ENCODE measurements at regions not wholly inside any gene's neighbourhood (a gene's known extent, or its start where the extent isn't known, plus 50 kb on each side); places are given as distances from the start of the nearest gene placed in this dataset.

- Histone ChIP-seq H3K4me3 (ENCODE audit: low read depth, low read length) (no peak overlapping the region), H3K27ac (ENCODE audit: extremely low read depth, low read depth, low read length) (no peak overlapping the region), H3K9me3 (ENCODE audit: control insufficient read depth, insufficient read depth, low read depth, low read length) (no peaks in the 10 kb centered on the region), H3K36me3 (ENCODE audit: control insufficient read depth in 2 of 2, insufficient read depth in 1 of 2, low read length in 2 of 2) (no peaks in the 10 kb centered on the region), H3K4me1 (ENCODE audit: control insufficient read depth, insufficient read depth, low read length) (no peaks in the 10 kb centered on the region)
- POLR2A ChIA-PET, result no interaction called here
- TF ChIP-seq PRDM4 (tag by site-specific recombination; IDR thresholded peaks at IDR 0.05), result no peak
- CTCF ChIA-PET, result no interaction called here
Observed at GRCh38 chr2:193276560-193276959, 1081.8 kb upstream of the TMEFF2 start.

DNA sequence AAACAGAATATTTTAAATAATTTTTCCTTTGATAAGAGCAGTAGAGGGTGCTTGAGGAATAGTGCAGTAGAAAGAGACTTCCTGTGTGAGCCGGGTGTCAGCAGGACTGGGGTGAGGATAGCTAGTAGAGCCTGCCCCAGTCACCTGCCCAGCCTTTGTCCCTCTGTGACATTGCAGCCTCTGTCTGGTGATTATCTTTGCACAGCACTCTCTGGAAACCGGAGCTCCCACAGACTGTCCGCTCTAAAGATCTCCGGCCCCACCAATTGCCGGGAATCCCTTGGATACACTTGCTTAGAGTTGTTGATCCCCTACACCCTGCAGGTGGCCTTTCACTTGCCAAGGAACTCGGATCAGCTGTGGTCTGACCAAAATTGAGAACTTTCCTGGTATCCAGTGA lies 1081.3 kb upstream of the TMEFF2 start:
- ChIA-PET CTCF (no interaction called here), POLR2A (no interaction called here)
- Histone ChIP-seq H3K9me3 (ENCODE audit: control insufficient read depth, insufficient read depth, low read depth, low read length) (no peaks in the 10 kb centered on the region), H3K27ac (ENCODE audit: extremely low read depth, low read depth, low read length) (no peak overlapping the region), H3K36me3 (ENCODE audit: control insufficient read depth in 2 of 2, insufficient read depth in 1 of 2, low read length in 2 of 2) (no peaks in the 10 kb centered on the region), H3K4me1 (ENCODE audit: control insufficient read depth, insufficient read depth, low read length) (no peaks in the 10 kb centered on the region), H3K4me3 (ENCODE audit: low read depth, low read length) (no peak overlapping the region)
- no peak for TF ChIP-seq ZNF792 (tag by site-specific recombination; IDR thresholded peaks at IDR 0.05)
- TF ChIP-seq SALL2 (tag by site-specific recombination; IDR thresholded peaks at IDR 0.05; ENCODE audit: borderline replicate concordance), result no peak
- TF ChIP-seq ZBTB1 (tag by site-specific recombination; IDR thresholded peaks at IDR 0.05), result no peak
- TF ChIP-seq GLIS1 (tag by site-specific recombination; IDR thresholded peaks at IDR 0.05), result no peak
- TF ChIP-seq ZNF670 (tag by site-specific recombination; IDR thresholded peaks at IDR 0.05; ENCODE audit: low read depth), result no peak
- no peak for TF ChIP-seq ZNF292 (tag by site-specific recombination; IDR thresholded peaks at IDR 0.05; ENCODE audit: borderline replicate concordance, low read depth)
- no peak for TF ChIP-seq ZNF830 (tag by site-specific recombination; IDR thresholded peaks at IDR 0.05; ENCODE audit: low read depth)
- TF ChIP-seq ZNF138 (tag by site-specific recombination; IDR thresholded peaks at IDR 0.05; ENCODE audit: borderline replicate concordance), result no peak

DNA sequence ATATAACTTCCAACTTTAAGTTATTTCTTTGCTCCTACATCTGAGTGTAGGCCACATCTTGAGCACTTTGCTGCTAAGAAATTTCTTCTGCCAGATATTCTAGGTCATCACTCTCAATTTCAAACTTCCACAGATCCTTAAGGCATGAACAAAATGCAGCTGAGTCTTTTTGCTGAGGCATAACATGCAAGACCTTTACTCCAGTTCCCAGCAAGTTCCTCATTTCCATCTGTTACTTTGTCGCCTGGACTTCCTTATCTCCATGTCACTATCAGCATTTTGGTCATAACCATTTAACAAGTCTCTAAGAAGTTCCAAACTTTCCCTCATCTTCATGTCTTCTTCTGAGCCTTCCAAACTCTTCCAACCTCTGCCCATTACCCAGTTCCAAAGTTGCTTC lies 1077.3 kb upstream of the TMEFF2 start:
- no peaks in the 10 kb centered on the region for H3K4me1 ChIP-seq (ENCODE audit: control insufficient read depth, insufficient read depth, low read length)
- ChIA-PET POLR2A (no interaction called here), CTCF (no interaction called here)
- TF ChIP-seq KLF1 (tag by site-specific recombination; IDR thresholded peaks at IDR 0.05) (no peak), ZNF132 (tag by site-specific recombination; IDR thresholded peaks at IDR 0.05; ENCODE audit: borderline replicate concordance) (no peak), TSHZ1 (tag by site-specific recombination; IDR thresholded peaks at IDR 0.05; ENCODE audit: borderline replicate concordance) (no peak), SP7 (tag by site-specific recombination; IDR thresholded peaks at IDR 0.05) (no peak), ZNF571 (tag by site-specific recombination; IDR thresholded peaks at IDR 0.05) (no peak), ZNF585B (tag by site-specific recombination; IDR thresholded peaks at IDR 0.05) (no peak), ZNF677 (tag by site-specific recombination; IDR thresholded peaks at IDR 0.05) (no peak), ZNF169 (tag by site-specific recombination; IDR thresholded peaks at IDR 0.05) (no peak), ZNF792 (tag by site-specific recombination; IDR thresholded peaks at IDR 0.05) (no peak), PRDM6 (tag by site-specific recombination; IDR thresholded peaks at IDR 0.05) (no peak)
- TF ChIP-seq, protein P1, sequence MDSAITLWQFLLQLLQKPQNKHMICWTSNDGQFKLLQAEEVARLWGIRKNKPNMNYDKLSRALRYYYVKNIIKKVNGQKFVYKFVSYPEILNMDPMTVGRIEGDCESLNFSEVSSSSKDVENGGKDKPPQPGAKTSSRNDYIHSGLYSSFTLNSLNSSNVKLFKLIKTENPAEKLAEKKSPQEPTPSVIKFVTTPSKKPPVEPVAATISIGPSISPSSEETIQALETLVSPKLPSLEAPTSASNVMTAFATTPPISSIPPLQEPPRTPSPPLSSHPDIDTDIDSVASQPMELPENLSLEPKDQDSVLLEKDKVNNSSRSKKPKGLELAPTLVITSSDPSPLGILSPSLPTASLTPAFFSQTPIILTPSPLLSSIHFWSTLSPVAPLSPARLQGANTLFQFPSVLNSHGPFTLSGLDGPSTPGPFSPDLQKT (IDR thresholded peaks at IDR 0.05; ENCODE audit: borderline replicate concordance, low read depth, low read length), result no peak
- no peaks in the 10 kb centered on the region for H3K9me3 ChIP-seq (ENCODE audit: control insufficient read depth, insufficient read depth, low read depth, low read length)
- no peaks in the 10 kb centered on the region for H3K36me3 ChIP-seq (ENCODE audit: control insufficient read depth in 2 of 2, insufficient read depth in 1 of 2, low read length in 2 of 2)
- no peak overlapping the region for H3K4me3 ChIP-seq (ENCODE audit: low read depth, low read length)
- no peak overlapping the region for H3K27ac ChIP-seq (ENCODE audit: extremely low read depth, low read depth, low read length)
